Stimulated activated naive CD8-positive, alpha-beta T cell treated with anti-CD3 and anti-CD28 coated beads, Interleukin-15, amount 100 ng/mL, for 72 hours (primary cell): ENCODE measurements at regions not wholly inside any gene's neighbourhood (a gene's known extent, or its start where the extent isn't known, plus 50 kb on each side); places are given as distances from the start of the nearest gene placed in this dataset.

Experiments
- ATAC-seq: fragments of 150-1000 bp; cut with Tn5 transposase; 2 replicates; pipeline ENCODE4 v1.10.0; 2021; ENCODE audit warnings: mild to moderate bottlenecking, moderate library complexity
- DNase-seq, 2 donors: peaks; one replicate each; pipeline ENCODE4 v3.0.0; 2021 to 2022
- H3K27ac Mint-ChIP-seq, 2 donors: one replicate each; pipeline ENCODE4 v1.8.0; 2022; ENCODE audit warnings: mild to moderate bottlenecking in 2 of 2, mixed read lengths in 2 of 2, moderate library complexity in 2 of 2
- H3K27me3 Mint-ChIP-seq: one replicate; pipeline ENCODE4 v1.8.0; 2022; ENCODE audit warnings: mixed read lengths
- H3K4me1 Mint-ChIP-seq: one replicate; pipeline ENCODE4 v1.8.0; 2022; ENCODE audit warnings: mild to moderate bottlenecking, mixed read lengths
- H3K4me3 Mint-ChIP-seq, 2 donors: one replicate each; pipeline ENCODE4 v1.8.0; 2022; ENCODE audit warnings: mild to moderate bottlenecking in 2 of 2, mixed read lengths in 2 of 2, moderate library complexity in 1 of 2
- H3K9me3 Mint-ChIP-seq, 2 donors: one replicate each; pipeline ENCODE4 v1.8.0; 2022; ENCODE audit warnings: mixed read lengths in 2 of 2

DNA sequence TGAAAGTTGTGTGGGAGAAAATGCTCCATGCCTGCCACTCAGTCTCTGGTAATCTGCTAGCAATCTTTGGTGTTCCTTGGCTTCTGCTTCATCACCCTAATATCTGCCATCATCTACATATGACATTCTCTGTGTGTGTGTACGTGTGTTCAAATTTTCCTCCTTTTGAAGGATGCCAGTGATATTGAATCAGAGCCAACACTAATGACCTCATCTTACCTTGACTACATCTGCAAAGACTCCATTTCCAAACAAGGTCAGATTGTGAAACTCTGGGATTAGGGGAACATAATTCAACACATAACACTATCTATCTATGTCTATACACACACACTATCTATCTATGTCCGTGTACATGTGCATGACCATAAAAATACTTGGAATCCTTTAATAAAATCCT is 81.4 kb upstream of the IRS2 start:
- DNase-seq (no peak), ATAC-seq (no peak)
- Mint-ChIP-seq H3K27ac (no peak overlapping the region), H3K27me3 (peaks cover 52% of the 10 kb centered on the region), H3K9me3 (no peaks in the 10 kb centered on the region), H3K4me3 (no peak overlapping the region), H3K4me1 (peaks cover 8% of the 10 kb centered on the region)

DNA sequence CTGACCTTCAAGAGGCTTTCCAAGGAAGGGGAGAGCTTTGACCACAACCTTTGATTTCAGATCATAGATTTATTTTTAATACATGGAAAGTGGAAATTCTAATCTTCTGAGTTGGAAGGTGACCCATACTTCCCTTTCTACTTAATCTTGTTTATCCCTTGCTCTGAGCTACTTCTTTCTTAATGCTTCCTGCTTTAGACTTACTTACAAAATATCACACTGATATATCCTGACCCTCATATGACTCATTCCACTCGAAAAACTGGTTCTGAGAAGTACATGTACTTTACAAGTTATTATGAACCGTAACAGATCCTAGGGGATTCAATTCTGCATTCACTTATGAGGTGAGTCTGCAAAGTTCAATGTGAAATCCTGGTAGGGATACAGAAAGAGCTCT is 76.2 kb upstream of the IRS2 start:
- Mint-ChIP-seq H3K4me3 (no peak overlapping the region), H3K27me3 (peaks cover 61% of the 10 kb centered on the region), H3K9me3 (peaks cover 0 to 3% of the 10 kb centered on the region in 2 donors), H3K4me1 (no peaks in the 10 kb centered on the region), H3K27ac (no peak overlapping the region)
- DNase-seq (no peak), ATAC-seq (no peak)

DNA sequence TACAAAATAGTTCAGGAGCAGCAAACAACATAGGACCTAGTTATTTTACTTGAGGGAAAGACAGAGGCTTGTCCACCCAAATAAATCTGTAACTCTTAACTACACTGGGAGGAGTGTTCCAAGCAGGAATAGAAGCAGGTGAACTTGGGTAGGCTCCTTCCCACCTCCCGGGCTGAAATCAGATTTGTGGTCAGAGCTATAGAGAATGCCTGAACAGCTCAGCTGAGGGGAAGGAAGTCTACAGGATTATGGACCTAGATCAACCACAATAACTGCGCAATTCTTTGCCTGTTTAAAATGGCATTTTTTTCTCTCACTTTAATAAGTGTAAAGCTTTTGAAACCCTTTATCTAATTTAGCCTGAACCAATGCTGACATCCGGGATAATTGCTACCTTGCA is 73.5 kb upstream of the IRS2 start:
- no peak for ATAC-seq
- H3K27me3 Mint-ChIP-seq = peaks cover 65% of the 10 kb centered on the region

DNA sequence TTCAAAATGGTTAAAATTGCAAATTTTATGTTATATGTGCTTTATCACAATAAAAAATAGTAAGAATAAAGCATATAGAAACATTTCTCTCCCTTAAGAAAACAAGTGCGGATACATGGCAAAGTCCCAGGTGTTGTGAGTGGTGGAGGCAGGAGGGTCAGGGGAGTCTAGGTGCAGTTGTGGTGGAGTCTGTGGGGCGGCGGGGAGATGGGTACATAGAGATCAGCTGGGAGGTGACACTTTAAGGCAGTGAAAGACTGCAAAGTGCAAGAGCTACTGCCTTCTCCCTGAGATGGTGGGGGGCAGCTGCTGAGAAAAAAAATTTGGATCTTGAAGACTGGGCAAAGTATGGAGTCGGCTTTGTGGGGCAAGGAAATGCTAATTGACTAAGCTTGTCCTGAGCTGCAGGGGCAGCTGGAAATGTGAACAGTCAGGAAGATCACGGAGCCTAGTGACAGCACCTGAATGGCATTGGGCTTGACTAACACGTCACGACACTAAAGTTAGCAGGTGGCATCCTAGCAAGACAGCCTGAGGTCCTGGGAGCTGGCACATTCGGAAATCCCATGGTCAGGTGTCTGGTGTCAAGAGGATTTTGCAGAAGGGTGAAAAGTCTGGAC is 72.9 kb upstream of the IRS2 start:
- H3K4me1 Mint-ChIP-seq = no peaks in the 10 kb centered on the region
- no peak overlapping the region for H3K4me3 Mint-ChIP-seq
- H3K27me3 Mint-ChIP-seq = peaks cover 70% of the 10 kb centered on the region
- no peak overlapping the region for H3K27ac Mint-ChIP-seq
- no peak for ATAC-seq
- no peak for DNase-seq
- peaks cover 0 to 3% of the 10 kb centered on the region in 2 donors for H3K9me3 Mint-ChIP-seq

More for the DNA sequence above, 73.5 kb upstream of the IRS2 start:
- H3K4me1 Mint-ChIP-seq = no peaks in the 10 kb centered on the region
- H3K27ac Mint-ChIP-seq = no peak overlapping the region
- no peak overlapping the region for H3K4me3 Mint-ChIP-seq
- DNase-seq = no peak
- H3K9me3 Mint-ChIP-seq = peaks cover 0 to 3% of the 10 kb centered on the region in 2 donors

DNA sequence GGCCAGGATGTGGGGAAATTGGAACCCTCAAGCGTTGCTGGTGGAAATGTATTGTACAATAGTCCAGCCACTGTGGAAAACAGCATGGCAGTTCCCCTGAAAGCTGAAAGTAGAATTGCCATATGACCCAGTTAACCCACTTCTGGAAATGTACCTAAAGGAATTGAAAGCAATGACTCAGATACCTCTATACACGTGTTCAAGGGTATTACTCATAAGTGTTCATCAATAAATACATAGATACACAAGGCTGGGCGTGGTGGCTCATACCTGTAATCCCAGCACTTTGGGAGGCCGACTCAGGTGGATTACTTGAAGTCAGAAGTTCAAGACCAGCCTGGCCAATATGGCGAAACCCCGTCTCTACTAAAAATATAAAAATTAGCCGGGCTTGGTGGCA is 71.9 kb upstream of the IRS2 start:
- Mint-ChIP-seq H3K4me1 (no peaks in the 10 kb centered on the region), H3K4me3 (no peak overlapping the region), H3K27ac (no peak overlapping the region), H3K27me3 (peaks cover 74% of the 10 kb centered on the region), H3K9me3 (peaks cover 0 to 3% of the 10 kb centered on the region in 2 donors)
- ATAC-seq (peak; percentile 59), DNase-seq (no peak)

DNA sequence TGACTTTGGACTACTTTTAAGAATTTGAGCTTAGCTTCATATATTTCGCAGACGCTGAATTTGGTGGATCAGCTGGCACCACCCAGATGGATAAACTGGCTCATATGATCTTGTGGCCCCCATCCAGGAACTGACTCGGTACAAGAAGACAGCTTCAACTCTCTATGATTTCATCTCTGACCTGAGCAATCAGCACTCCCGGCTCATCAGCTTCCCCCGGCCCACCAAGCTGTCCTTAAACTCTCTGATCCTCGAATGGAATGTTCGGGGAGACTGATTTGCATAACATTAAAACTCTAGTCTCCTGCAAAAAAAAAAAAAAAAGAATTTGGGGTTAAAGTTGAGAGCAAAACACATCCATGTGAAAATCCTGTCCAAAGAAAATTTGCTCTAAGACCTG is 71.4 kb upstream of the IRS2 start:
- H3K4me3 Mint-ChIP-seq = no peak overlapping the region
- no peak overlapping the region for H3K27ac Mint-ChIP-seq
- peaks cover 0 to 3% of the 10 kb centered on the region in 2 donors for H3K9me3 Mint-ChIP-seq
- DNase-seq (no peak), ATAC-seq (no peak)
- peaks cover 74% of the 10 kb centered on the region for H3K27me3 Mint-ChIP-seq
- H3K4me1 Mint-ChIP-seq = no peaks in the 10 kb centered on the region

DNA sequence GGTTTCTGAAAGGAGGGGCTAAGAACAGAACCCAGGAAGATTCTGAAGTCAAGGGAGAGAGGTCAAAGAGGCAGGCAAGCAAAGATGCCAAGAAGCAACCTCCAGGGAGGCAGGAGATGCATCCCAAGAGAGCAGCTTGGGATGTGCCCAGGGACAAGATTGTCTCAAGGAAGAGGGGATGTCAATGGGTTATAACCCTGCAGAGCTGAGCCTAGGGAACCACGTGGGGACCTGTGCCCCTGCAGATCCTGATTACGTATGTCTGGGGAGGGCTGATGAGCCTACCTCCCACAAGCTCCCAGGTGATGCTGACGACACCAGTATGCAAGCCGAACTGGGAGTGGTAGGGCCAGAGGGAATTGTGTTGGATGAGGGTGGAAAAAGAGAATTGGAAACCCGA is 70.9 kb upstream of the IRS2 start:
- DNase-seq (no peak), ATAC-seq (no peak)
- Mint-ChIP-seq H3K4me1 (no peaks in the 10 kb centered on the region), H3K27ac (no peak overlapping the region), H3K4me3 (no peak overlapping the region), H3K27me3 (peaks cover 73% of the 10 kb centered on the region), H3K9me3 (peaks cover 0 to 3% of the 10 kb centered on the region in 2 donors)

DNA sequence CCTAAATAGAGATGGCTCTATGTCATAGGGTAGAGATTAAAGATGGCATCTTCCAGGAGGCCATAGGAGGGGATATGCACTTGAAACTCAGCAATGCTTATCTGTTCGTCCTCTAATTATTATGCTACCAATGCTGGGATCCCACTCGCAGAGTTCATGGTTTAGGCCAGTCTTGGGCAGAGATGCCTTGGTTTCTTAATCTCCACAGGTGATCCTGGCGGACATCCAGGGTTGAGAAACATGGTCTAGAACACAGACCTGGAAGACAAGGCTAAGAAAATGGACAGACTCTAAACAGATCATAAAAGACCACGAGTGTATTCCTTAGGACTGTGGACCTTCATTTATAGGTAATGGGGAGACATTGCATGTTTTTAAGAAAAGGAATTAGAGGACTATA is 70.0 kb upstream of the IRS2 start:
- DNase-seq (no peak), ATAC-seq (no peak)
- Mint-ChIP-seq H3K4me1 (no peaks in the 10 kb centered on the region), H3K27ac (no peak overlapping the region), H3K27me3 (peaks cover 66% of the 10 kb centered on the region), H3K4me3 (no peak overlapping the region), H3K9me3 (peaks cover 0 to 3% of the 10 kb centered on the region in 2 donors)

DNA sequence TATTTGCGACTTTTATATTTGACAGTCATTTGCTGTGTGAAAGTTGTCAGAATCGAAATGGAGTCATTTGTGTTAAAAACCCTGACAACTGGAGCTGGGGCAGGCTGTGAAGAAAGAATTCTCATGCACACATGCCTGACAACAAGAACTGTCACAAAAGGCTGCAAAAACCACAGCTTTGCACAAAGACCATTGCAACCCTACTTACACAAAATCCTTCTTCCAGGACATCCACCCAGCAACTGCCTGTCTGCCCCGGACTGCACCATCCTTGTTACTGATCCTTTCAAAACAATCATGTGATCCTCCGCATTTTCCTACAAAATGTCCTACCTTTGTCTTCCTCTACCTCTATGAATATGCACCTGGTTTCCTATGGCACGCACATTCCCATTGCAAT is 66.8 kb upstream of the IRS2 start:
- Mint-ChIP-seq H3K9me3 (no peaks in the 10 kb centered on the region), H3K4me3 (no peak overlapping the region), H3K27me3 (peaks cover 53% of the 10 kb centered on the region), H3K27ac (no peak overlapping the region), H3K4me1 (no peaks in the 10 kb centered on the region)
- no peak for ATAC-seq
- no peak for DNase-seq

DNA sequence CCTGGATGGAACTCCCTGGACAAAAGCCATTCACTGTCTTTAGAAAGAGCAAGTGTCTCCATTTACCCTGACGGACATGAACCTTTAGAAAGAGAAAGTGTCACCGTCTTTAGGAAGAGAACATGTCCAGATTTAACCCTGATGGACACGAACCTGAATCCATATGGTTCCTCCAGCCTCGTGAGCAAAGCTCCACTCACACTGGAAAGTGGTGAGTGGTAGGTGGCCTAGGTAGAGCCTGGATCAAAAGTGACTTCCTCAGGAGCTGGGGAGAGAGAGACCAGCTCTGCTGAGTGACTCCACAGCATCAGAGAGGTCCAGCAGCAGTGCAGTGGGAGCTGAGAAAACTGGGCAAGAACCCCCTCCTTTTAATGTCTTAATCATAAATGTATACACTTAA is 59.8 kb upstream of the IRS2 start:
- H3K27me3 Mint-ChIP-seq = peaks cover 45% of the 10 kb centered on the region
- no peaks in the 10 kb centered on the region for H3K9me3 Mint-ChIP-seq
- H3K4me3 Mint-ChIP-seq = no peak overlapping the region
- no peaks in the 10 kb centered on the region for H3K4me1 Mint-ChIP-seq
- ATAC-seq = no peak
- H3K27ac Mint-ChIP-seq = no peak overlapping the region
- DNase-seq = no peak

DNA sequence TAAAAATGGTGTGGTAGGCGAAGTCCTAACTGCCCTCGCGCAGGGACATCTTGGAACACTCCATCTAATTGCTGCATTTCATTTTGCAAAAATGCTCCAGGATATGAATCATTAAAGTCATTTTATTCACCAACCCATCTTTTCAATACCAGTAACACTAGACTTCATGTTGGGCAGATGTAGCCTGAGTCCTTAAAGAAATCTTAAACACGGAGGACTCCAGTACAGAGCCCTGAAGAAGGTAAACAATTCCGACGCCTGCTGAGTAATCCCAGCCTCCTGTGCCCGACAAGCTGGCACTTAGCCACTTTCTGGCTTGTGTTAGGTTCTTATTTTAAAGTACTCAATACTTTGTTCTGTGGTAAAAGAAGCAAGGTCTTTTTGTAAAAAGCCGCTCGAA is 58.0 kb upstream of the IRS2 start:
- Mint-ChIP-seq H3K27ac (no peak overlapping the region), H3K27me3 (peaks cover 57% of the 10 kb centered on the region), H3K4me3 (no peak overlapping the region), H3K9me3 (no peaks in the 10 kb centered on the region), H3K4me1 (peaks cover 11% of the 10 kb centered on the region)
- ATAC-seq = no peak
- DNase-seq = no peak

DNA sequence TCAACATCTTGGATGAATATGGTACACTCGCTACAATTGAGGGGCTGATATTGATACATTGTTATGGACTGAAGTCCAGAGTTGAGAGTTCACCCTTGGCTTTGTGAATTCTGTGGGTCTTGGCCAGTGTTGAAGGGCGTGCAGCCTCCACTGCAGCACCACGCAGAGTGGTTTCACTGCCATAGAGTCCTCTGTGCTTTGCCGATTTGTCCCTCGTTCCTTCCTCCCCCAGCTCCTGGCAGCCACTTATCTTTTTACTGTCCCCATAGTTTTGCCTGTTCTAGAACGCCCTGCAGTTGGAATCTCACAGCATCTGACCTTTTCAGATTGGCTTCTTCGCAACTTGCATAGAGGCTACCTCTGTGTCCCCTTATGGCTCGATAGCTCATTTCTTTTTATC is 57.3 kb upstream of the IRS2 start:
- peaks cover 64% of the 10 kb centered on the region for H3K27me3 Mint-ChIP-seq

DNA sequence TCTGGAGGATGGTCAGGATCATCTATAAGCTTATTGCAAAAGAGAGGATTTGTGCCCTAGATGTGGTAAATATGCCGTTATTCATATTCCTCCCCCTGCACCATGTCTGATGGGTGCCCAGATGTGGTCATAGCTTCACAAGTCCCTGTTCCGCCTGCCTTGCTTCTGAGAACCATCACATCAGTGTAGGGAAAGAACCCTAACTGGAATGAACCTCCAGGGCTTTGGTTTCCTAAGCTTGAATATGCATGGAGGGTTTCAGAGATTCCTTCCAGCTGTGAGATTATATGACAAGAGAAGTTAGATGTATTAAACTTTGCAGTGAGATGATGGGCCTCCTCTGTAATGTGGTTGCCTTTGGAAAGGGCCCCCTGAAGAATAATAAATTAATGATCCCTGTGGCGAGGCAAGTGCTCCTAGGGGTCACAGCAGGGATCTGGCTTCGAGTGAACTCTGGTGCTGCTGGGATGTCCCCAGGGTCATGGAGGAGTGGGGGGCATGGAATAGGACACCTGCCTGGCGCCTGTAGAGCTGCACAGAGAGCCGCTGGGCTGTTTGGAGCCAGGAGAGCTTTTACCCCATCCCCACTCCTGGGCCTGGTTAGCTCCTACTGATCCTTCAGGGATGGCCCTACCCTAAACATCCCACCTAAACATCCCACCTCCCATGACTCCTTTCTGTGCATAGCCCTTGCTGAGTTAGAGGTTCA is 56.0 kb upstream of the IRS2 start:
- ATAC-seq (peak; percentile 22), DNase-seq (no peak)
- peaks cover 11% of the 10 kb centered on the region for H3K4me1 Mint-ChIP-seq
- H3K4me3 Mint-ChIP-seq = no peak overlapping the region
- H3K27ac Mint-ChIP-seq = no peak overlapping the region
- peaks cover 65% of the 10 kb centered on the region for H3K27me3 Mint-ChIP-seq
- H3K9me3 Mint-ChIP-seq = no peaks in the 10 kb centered on the region

More for the DNA sequence above, 57.3 kb upstream of the IRS2 start:
- H3K27ac Mint-ChIP-seq = no peak overlapping the region
- no peak overlapping the region for H3K4me3 Mint-ChIP-seq
- H3K4me1 Mint-ChIP-seq = peaks cover 11% of the 10 kb centered on the region
- ATAC-seq = no peak
- no peak for DNase-seq
- H3K9me3 Mint-ChIP-seq = no peaks in the 10 kb centered on the region

DNA sequence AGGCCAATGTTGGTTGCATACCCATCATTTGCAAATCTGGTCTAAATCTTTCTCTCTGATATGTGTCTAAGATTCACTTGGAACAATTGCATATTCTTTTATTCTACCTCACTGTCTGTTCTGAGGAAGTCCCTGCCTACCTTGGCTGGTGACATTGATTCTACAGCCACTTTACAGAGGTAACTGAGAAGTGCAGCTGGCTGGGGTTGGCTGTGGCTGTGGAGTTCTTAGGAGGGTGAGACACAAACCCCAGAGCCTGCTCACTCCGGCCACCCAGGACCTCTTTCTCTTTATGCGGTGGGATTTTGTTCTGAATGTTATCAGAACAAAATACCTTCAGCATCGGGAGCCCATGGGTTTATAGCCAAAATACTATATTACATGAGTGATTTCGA is 54.5 kb upstream of the IRS2 start:
- no peak for DNase-seq
- H3K9me3 Mint-ChIP-seq = no peaks in the 10 kb centered on the region
- H3K27me3 Mint-ChIP-seq = peaks cover 65% of the 10 kb centered on the region
- peaks cover 11% of the 10 kb centered on the region for H3K4me1 Mint-ChIP-seq
- no peak for ATAC-seq
- no peak overlapping the region for H3K4me3 Mint-ChIP-seq
- no peak overlapping the region for H3K27ac Mint-ChIP-seq

DNA sequence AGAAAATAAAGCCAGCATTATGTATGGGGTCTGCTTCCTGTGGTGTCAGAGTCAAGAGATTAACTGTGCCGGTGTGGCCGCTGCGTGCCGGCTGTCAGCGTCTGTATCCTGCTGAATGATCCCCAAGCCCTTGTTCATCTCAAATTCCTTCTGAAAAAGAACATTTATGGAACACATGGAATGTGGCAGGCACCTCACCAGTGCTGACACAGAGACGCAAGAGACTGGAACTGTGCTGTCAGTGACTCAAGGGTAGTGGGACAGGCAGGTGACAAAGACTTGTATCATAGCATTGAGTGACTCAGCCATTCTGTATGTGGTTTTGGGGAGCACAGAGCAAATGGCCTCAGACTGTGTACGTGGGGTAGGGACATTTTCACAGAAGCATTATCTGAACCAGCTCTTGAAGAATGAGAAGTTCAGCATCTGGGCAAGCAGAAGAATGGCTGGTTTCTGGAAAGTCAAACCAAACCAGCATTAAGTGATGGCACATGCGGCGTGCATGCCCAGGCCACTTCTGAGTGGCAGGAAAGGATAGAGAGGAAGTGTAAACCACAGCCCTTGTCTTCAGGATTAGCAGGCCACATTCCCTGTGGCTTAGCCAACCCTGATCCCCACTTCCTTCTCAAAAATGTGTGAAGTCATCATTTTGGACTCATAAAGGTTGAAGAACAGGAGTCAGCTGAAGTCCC is 54.0 kb upstream of the IRS2 start:
- ATAC-seq (peak; percentile 92), DNase-seq (peak in 1 of 2 donors; percentile 13)
- Mint-ChIP-seq H3K27me3 (peaks cover 64% of the 10 kb centered on the region), H3K9me3 (no peaks in the 10 kb centered on the region), H3K4me1 (peaks cover 11% of the 10 kb centered on the region), H3K4me3 (no peak overlapping the region), H3K27ac (no peak overlapping the region)
